SH-SY5Y (cell line): ENCODE measurements at regions not wholly inside any gene's neighbourhood (a gene's known extent, or its start where the extent isn't known, plus 50 kb on each side); places are given as distances from the start of the nearest gene placed in this dataset.

Experiments
- GATA2 ChIP-seq: IDR thresholded peaks from 2 replicates; pipeline ENCODE4 v1.6.1; 2011; ENCODE audit warnings: mild to moderate bottlenecking, low read depth, low read length
- GATA3 ChIP-seq: IDR thresholded peaks from 2 replicates; pipeline ENCODE4 v1.6.1; 2011; ENCODE audit warnings: low read depth, mild to moderate bottlenecking, low read length, moderate library complexity

GRCh38 chr3:40969341-40969740 is 230.0 kb upstream of the CTNNB1 start:
- TF ChIP-seq GATA3 (no peak), GATA2 (no peak)
